ENCODE measurements at regions not wholly inside any gene's neighbourhood (a gene's known extent, or its start where the extent isn't known, plus 50 kb on each side); places are given as distances from the start of the nearest gene placed in this dataset.
"Not testable (repeated sequence)": the region's sequence is repeated elsewhere in the genome, so short reads cannot be mapped to it uniquely, and the experiment has no call there.

GRCh38 chr18:49691177-49691608 is 122.1 kb downstream of the ACAA2 start:
- Histone ChIP-seq H3K4me2 (ENCODE audit: low read depth, low read length, poor library complexity, severe bottlenecking) (no peak overlapping the region), H2AFZ (ENCODE audit: low read length) (no peak overlapping the region), H3K36me3 (ENCODE audit: insufficient read depth, low read length) (no peaks in the 10 kb centered on the region), H3K79me2 (ENCODE audit: low read length) (no peaks in the 10 kb centered on the region), H4K20me1 (ENCODE audit: insufficient read depth, low read depth, low read length) (no peaks in the 10 kb centered on the region), H3K27ac (ENCODE audit: low read length) (no peak overlapping the region), H3K4me3 (ENCODE audit: low read length) (no peak overlapping the region), H3K9me2 (replicated peaks; ENCODE audit: insufficient read depth, low read length) (no peaks in the 10 kb centered on the region), H3K9me3 (ENCODE audit: low read length) (no peaks in the 10 kb centered on the region), H3K9ac (ENCODE audit: low read length) (no peak overlapping the region), H3K27me3 (ENCODE audit: low read length) (no peaks in the 10 kb centered on the region), H3K4me1 (ENCODE audit: low read length) (peaks cover 10% of the 10 kb centered on the region; the same call in 1 of the 2 replicates)
- DNase-seq = no peak

- H4K20me1 ChIP-seq (ENCODE audit: insufficient read depth, low read depth, low read length) = no peaks in the 10 kb centered on the region
- no peaks in the 10 kb centered on the region for H3K36me3 ChIP-seq (ENCODE audit: insufficient read depth, low read length)
- H3K9me2 ChIP-seq (replicated peaks; ENCODE audit: insufficient read depth, low read length) = no peaks in the 10 kb centered on the region
- no peak overlapping the region for H3K4me3 ChIP-seq (ENCODE audit: low read length)
- no peak overlapping the region for H3K27ac ChIP-seq (ENCODE audit: low read length)
- no peaks in the 10 kb centered on the region for H3K27me3 ChIP-seq (ENCODE audit: low read length)
- no peaks in the 10 kb centered on the region for H3K9me3 ChIP-seq (ENCODE audit: low read length)
- H3K4me1 ChIP-seq (ENCODE audit: low read length) = peaks cover 6% of the 10 kb centered on the region; the same call in 1 of the 2 replicates
- H3K4me2 ChIP-seq (ENCODE audit: low read depth, low read length, poor library complexity, severe bottlenecking) = no peak overlapping the region
- no peak for DNase-seq
- H2AFZ ChIP-seq (ENCODE audit: low read length) = no peak overlapping the region
- no peaks in the 10 kb centered on the region for H3K79me2 ChIP-seq (ENCODE audit: low read length)
- H3K9ac ChIP-seq (ENCODE audit: low read length) = no peak overlapping the region
These were observed 123.0 kb downstream of the ACAA2 start for GRCh38 chr18:49690312-49690711.

- Histone ChIP-seq H3K9ac (ENCODE audit: low read length) (no peak overlapping the region), H3K9me2 (replicated peaks; ENCODE audit: insufficient read depth, low read length) (no peaks in the 10 kb centered on the region), H2AFZ (ENCODE audit: low read length) (no peak overlapping the region), H3K79me2 (ENCODE audit: low read length) (no peaks in the 10 kb centered on the region), H4K20me1 (ENCODE audit: insufficient read depth, low read depth, low read length) (no peaks in the 10 kb centered on the region), H3K4me2 (ENCODE audit: low read depth, low read length, poor library complexity, severe bottlenecking) (no peak overlapping the region), H3K27me3 (ENCODE audit: low read length) (no peaks in the 10 kb centered on the region), H3K36me3 (ENCODE audit: insufficient read depth, low read length) (no peaks in the 10 kb centered on the region), H3K27ac (ENCODE audit: low read length) (no peak overlapping the region), H3K9me3 (ENCODE audit: low read length) (no peaks in the 10 kb centered on the region), H3K4me1 (ENCODE audit: low read length) (no peaks in the 10 kb centered on the region), H3K4me3 (ENCODE audit: low read length) (no peak overlapping the region)
- no peak for DNase-seq
These were observed 123.5 kb downstream of the LIPG start for GRCh38 chr18:49685231-49685942.

GRCh38 chr18:49682803-49683190 is 120.9 kb downstream of the LIPG start:
- H3K4me1 ChIP-seq (ENCODE audit: low read length); H3K9ac ChIP-seq (ENCODE audit: low read length); H3K9me2 ChIP-seq (replicated peaks; ENCODE audit: insufficient read depth, low read length); H3K27me3 ChIP-seq (ENCODE audit: low read length); H3K9me3 ChIP-seq (ENCODE audit: low read length); H3K4me2 ChIP-seq (ENCODE audit: low read depth, low read length, poor library complexity, severe bottlenecking); H4K20me1 ChIP-seq (ENCODE audit: insufficient read depth, low read depth, low read length); H3K27ac ChIP-seq (ENCODE audit: low read length); H3K4me3 ChIP-seq (ENCODE audit: low read length); DNase-seq; H3K36me3 ChIP-seq (ENCODE audit: insufficient read depth, low read length); H3K79me2 ChIP-seq (ENCODE audit: low read length); H2AFZ ChIP-seq (ENCODE audit: low read length): not testable (repeated sequence)

- no peaks in the 10 kb centered on the region for H3K79me2 ChIP-seq (ENCODE audit: low read length)
- H3K4me2 ChIP-seq (ENCODE audit: low read depth, low read length, poor library complexity, severe bottlenecking) = no peak overlapping the region
These were observed 120.4 kb downstream of the LIPG start for GRCh38 chr18:49682173-49682802.

GRCh38 chr18:49681387-49681786 is 119.5 kb downstream of the LIPG start:
- H3K9me3 ChIP-seq (ENCODE audit: low read length) = no peaks in the 10 kb centered on the region
- no peaks in the 10 kb centered on the region for H3K79me2 ChIP-seq (ENCODE audit: low read length)
- no peak overlapping the region for H3K4me2 ChIP-seq (ENCODE audit: low read depth, low read length, poor library complexity, severe bottlenecking)
- H3K27ac ChIP-seq (ENCODE audit: low read length) = no peak overlapping the region
- H3K4me3 ChIP-seq (ENCODE audit: low read length) = no peak overlapping the region
- no peaks in the 10 kb centered on the region for H3K4me1 ChIP-seq (ENCODE audit: low read length)
- no peaks in the 10 kb centered on the region for H4K20me1 ChIP-seq (ENCODE audit: insufficient read depth, low read depth, low read length)
- H3K9me2 ChIP-seq (replicated peaks; ENCODE audit: insufficient read depth, low read length) = no peaks in the 10 kb centered on the region
- H3K27me3 ChIP-seq (ENCODE audit: low read length) = no peaks in the 10 kb centered on the region
- no peaks in the 10 kb centered on the region for H3K36me3 ChIP-seq (ENCODE audit: insufficient read depth, low read length)
- H3K9ac ChIP-seq (ENCODE audit: low read length) = no peak overlapping the region
- H2AFZ ChIP-seq (ENCODE audit: low read length) = no peak overlapping the region
- DNase-seq = no peak

More at GRCh38 chr18:49682173-49682802, 120.4 kb downstream of the LIPG start:
- Histone ChIP-seq H3K36me3 (ENCODE audit: insufficient read depth, low read length) (no peaks in the 10 kb centered on the region), H3K9ac (ENCODE audit: low read length) (no peak overlapping the region), H3K27ac (ENCODE audit: low read length) (no peak overlapping the region), H3K4me1 (ENCODE audit: low read length) (no peaks in the 10 kb centered on the region), H3K27me3 (ENCODE audit: low read length) (no peaks in the 10 kb centered on the region), H2AFZ (ENCODE audit: low read length) (no peak overlapping the region), H4K20me1 (ENCODE audit: insufficient read depth, low read depth, low read length) (no peaks in the 10 kb centered on the region), H3K9me2 (replicated peaks; ENCODE audit: insufficient read depth, low read length) (no peaks in the 10 kb centered on the region), H3K4me3 (ENCODE audit: low read length) (no peak overlapping the region), H3K9me3 (ENCODE audit: low read length) (no peaks in the 10 kb centered on the region)
- DNase-seq = no peak

GRCh38 chr18:49678440-49678839 is 116.6 kb downstream of the LIPG start:
- Histone ChIP-seq H3K4me1 (ENCODE audit: low read length) (no peaks in the 10 kb centered on the region), H3K27me3 (ENCODE audit: low read length) (no peaks in the 10 kb centered on the region), H3K4me3 (ENCODE audit: low read length) (no peak overlapping the region), H3K79me2 (ENCODE audit: low read length) (no peaks in the 10 kb centered on the region), H3K27ac (ENCODE audit: low read length) (no peak overlapping the region), H3K9me2 (replicated peaks; ENCODE audit: insufficient read depth, low read length) (no peaks in the 10 kb centered on the region), H3K4me2 (ENCODE audit: low read depth, low read length, poor library complexity, severe bottlenecking) (no peak overlapping the region), H2AFZ (ENCODE audit: low read length) (no peak overlapping the region), H4K20me1 (ENCODE audit: insufficient read depth, low read depth, low read length) (no peaks in the 10 kb centered on the region), H3K9ac (ENCODE audit: low read length) (no peak overlapping the region), H3K9me3 (ENCODE audit: low read length) (no peaks in the 10 kb centered on the region), H3K36me3 (ENCODE audit: insufficient read depth, low read length) (no peaks in the 10 kb centered on the region)
- DNase-seq = no peak

- Histone ChIP-seq H3K9ac (ENCODE audit: low read length) (no peak overlapping the region), H3K4me3 (ENCODE audit: low read length) (no peak overlapping the region), H3K9me3 (ENCODE audit: low read length) (no peaks in the 10 kb centered on the region), H3K9me2 (replicated peaks; ENCODE audit: insufficient read depth, low read length) (no peaks in the 10 kb centered on the region), H4K20me1 (ENCODE audit: insufficient read depth, low read depth, low read length) (no peaks in the 10 kb centered on the region), H3K4me2 (ENCODE audit: low read depth, low read length, poor library complexity, severe bottlenecking) (no peak overlapping the region), H3K27me3 (ENCODE audit: low read length) (no peaks in the 10 kb centered on the region), H3K79me2 (ENCODE audit: low read length) (no peaks in the 10 kb centered on the region), H2AFZ (ENCODE audit: low read length) (no peak overlapping the region), H3K27ac (ENCODE audit: low read length) (no peak overlapping the region), H3K4me1 (ENCODE audit: low read length) (no peaks in the 10 kb centered on the region), H3K36me3 (ENCODE audit: insufficient read depth, low read length) (no peaks in the 10 kb centered on the region)
- peak; percentile 45 for DNase-seq
These were observed 116.0 kb downstream of the LIPG start for GRCh38 chr18:49677762-49678413.

Measured in Karpas-422 (cell line).